ENCODE measurements at regions not wholly inside any gene's neighbourhood (a gene's known extent, or its start where the extent isn't known, plus 50 kb on each side); places are given as distances from the start of the nearest gene placed in this dataset.
"Not testable (repeated sequence)": the region's sequence is repeated elsewhere in the genome, so short reads cannot be mapped to it uniquely, and the experiment has no call there.

DNA sequence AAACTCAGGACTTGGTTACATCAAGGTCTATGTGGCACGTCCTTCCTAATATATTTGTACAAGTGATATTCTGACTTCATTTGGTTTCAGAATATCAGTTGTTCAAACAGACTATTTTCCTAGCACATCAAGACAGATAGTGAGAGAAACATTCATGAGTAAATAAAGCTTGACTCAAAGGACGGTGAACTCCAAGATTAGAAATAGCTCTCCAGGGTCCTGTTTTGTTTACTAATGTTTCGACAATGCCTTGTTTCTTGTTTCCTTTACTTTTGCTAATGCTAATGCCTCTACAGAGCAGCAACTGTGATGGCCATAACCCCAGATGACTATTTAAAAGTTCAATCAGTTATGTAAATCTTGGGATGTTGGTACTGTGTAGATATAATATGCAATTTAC lies 313.9 kb downstream of the KLF12 start:
- DNase-seq (ENCODE audit: insufficient read length, low spot score) (no peak), FAIRE-seq (no peak)
- TF ChIP-seq CTCF (IDR thresholded peaks at IDR 0.05; ENCODE audit: insufficient read depth, missing control alignments): no peak

DNA sequence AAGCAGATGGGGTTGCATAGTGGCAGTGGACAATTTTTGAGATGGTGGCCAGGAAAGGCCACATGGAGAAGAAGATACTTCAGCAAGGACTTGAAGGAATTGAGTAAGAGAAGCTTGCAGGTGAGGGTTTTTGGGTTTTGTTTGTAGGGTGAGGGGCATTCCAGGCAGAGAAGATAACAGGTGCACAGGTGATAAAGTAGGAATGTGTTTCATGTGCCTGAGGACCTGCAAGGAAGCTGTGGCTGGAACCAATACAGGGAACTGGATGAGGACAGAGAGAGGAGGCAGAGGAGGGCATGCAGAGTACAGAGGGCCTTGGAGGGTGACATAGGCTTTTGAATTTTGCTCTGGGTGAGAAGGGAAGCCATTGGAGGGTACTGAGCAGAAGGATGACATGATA lies 314.5 kb downstream of the KLF12 start:
- no peak for TF ChIP-seq CTCF (IDR thresholded peaks at IDR 0.05; ENCODE audit: insufficient read depth, missing control alignments)
- no peak for DNase-seq (ENCODE audit: insufficient read length, low spot score)
- FAIRE-seq: no peak

- TF ChIP-seq CTCF (IDR thresholded peaks at IDR 0.05; ENCODE audit: insufficient read depth, missing control alignments): no peak
- DNase-seq (ENCODE audit: insufficient read length, low spot score): no peak
- no peak for FAIRE-seq
These were observed 317.5 kb downstream of the KLF12 start for GRCh38 chr13:73816702-73817101.

DNA sequence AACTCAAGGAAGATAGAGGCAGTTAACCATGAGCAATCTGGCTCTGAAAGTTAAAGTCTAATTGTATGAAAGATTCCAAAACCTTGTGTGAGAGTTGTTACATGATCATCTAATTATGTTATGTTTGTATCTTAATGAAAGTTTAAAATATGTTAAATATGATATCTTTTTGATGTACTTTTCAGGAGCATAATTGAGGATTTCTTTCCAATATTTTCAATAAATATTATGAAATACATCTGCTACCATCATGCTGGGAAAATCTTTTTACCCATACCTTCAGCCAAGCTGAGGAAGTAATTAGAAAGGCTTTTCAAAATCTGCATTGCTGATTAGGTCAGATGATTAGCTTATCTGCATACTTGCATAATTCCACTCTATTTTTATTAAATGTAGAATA lies 318.4 kb downstream of the KLF12 start:
- FAIRE-seq (no peak), DNase-seq (ENCODE audit: insufficient read length, low spot score) (no peak)
- no peak for TF ChIP-seq CTCF (IDR thresholded peaks at IDR 0.05; ENCODE audit: insufficient read depth, missing control alignments)

- TF ChIP-seq CTCF (IDR thresholded peaks at IDR 0.05; ENCODE audit: insufficient read depth, missing control alignments): no peak
- DNase-seq (ENCODE audit: insufficient read length, low spot score) (no peak), FAIRE-seq (no peak)
These were observed 323.6 kb downstream of the KLF12 start for GRCh38 chr13:73810647-73811046.

DNA sequence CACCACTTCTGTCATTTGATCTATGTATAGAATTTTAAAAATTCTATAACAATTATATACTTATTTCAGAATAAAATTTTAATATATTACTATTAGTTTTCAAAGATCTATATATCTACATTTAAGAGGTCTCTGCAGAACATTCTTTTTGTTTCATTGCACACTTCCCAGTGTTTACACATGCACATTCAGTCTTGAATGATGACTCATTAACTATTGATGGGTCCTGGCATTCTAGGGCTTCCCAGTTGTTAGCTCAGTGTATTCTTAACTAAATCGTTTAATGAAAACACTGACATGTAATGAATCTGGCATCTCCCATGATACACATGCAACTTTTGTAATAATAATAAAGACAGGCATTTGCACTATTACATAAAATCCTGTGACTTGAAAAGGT lies 324.6 kb downstream of the KLF12 start:
- FAIRE-seq (no peak), DNase-seq (ENCODE audit: insufficient read length, low spot score) (no peak)
- no peak for TF ChIP-seq CTCF (IDR thresholded peaks at IDR 0.05; ENCODE audit: insufficient read depth, missing control alignments)

GRCh38 chr13:73808318-73808717 lies 325.9 kb downstream of the KLF12 start:
- no peak for DNase-seq (ENCODE audit: insufficient read length, low spot score)
- TF ChIP-seq CTCF (IDR thresholded peaks at IDR 0.05; ENCODE audit: insufficient read depth, missing control alignments): no peak
- FAIRE-seq: no peak

- DNase-seq (ENCODE audit: insufficient read length, low spot score); FAIRE-seq: not testable (repeated sequence)
These were observed 328.8 kb downstream of the KLF12 start for GRCh38 chr13:73805326-73805958.

Data from D721Med (cell line).